Medulla oblongata (tissue), 1 donor: ENCODE measurements at regions not wholly inside any gene's neighbourhood (a gene's known extent, or its start where the extent isn't known, plus 50 kb on each side); places are given as distances from the start of the nearest gene placed in this dataset.
"Not testable (repeated sequence)": the region's sequence is repeated elsewhere in the genome, so short reads cannot be mapped to it uniquely, and the experiment has no call there.

ENCODE experiments used
- DNase-seq: peaks from one replicate; pipeline ENCODE4 v3.0.0-alpha.2; 2015; ENCODE audit errors: extremely low spot score

DNA sequence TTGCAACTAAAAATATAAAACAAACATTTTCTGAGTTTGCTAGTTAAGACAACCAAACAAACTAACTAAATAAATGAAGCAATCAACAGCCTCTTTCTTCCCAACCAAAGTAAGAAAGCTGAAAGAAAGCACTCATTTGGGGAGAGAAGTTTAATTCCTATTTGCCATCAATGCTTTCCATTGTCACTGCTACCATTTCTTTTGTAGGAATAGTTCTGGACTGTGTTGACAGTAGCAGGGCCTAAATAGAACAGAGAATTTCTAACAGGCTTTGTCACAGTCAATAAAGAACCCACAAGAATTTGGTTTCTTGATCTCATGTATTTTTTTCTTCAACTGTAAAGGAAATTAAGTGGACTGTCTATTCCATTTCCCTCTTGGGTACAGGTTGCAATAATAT, 1886.4 kb upstream of the TENM3 start:
- DNase-seq, result no peak

DNA sequence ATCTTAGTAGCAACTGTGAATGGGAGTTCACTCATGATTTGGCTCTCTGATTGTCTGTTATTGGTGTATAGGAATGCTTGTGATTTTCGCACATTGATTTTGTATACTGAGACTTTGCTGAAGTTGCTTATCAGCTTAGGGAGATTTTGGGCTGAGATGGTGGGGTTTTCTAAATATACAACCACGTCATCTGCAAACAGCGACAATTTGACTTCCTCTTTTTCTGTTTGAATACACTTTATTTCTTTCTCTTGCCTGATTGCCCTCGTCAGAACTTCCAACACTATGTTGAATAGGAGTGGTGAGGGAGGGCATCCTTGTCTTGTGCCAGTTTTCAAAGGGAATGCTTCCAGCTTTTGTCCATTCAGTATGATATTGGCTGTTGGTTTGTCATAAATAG, 1883.1 kb upstream of the TENM3 start:
- not testable (repeated sequence) for DNase-seq

DNA sequence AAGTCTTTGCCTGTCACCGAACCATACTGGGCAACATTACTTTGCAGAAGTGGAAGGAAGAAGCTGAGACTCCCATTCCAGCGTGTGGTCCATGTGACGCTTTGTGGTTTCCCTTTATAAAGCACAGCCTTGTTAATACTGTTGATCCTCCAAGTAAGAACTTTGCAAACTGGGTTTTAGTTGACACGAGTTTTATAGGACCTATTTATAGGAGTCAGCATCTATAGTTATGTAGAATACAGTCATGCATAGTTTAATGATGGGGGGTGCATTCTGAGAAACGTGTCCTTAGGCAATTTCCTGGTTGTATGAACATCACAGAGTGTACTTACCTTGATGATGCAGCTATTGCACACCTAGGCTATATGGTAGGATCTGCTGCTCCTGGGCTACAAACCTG, 1879.4 kb upstream of the TENM3 start:
- DNase-seq, result no peak

DNA sequence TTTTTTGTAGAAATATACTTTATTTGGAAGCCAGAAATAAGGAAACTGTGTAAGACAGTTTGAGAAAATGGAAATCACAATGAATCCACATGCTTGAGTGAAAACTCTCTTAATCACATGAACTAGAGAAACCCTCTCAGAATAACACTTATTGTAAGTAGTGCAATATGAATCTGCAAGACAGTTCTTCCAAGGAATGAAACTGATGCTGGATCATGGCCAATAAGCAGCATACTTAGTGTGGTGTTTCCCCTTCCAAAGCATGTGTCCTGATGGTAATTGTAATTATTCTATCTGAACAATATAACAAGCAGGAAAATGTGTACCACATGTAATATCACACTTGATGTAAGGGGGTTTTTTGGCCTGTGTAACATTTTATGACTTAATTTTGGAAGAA, 1870.5 kb upstream of the TENM3 start:
- no peak for DNase-seq

DNA sequence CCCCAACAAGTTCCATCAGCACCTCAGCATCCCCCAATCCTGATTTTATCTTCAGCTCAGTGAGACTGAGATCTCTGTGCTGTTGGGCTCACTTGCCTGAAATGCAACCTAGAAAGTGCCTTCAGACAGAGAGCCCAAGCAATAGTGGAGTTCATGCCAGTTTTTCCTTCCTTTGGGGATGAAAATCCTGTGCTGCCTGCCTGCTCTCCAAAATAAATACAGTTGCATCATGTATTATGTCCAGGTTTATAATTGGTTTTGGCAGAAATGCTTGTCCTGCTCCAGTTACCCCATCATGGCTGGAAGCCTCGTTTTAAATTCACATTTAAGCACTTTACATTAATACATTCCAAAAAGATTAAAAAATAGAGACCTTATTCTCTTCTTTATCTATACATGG, 1865.5 kb upstream of the TENM3 start:
- DNase-seq, result no peak

DNA sequence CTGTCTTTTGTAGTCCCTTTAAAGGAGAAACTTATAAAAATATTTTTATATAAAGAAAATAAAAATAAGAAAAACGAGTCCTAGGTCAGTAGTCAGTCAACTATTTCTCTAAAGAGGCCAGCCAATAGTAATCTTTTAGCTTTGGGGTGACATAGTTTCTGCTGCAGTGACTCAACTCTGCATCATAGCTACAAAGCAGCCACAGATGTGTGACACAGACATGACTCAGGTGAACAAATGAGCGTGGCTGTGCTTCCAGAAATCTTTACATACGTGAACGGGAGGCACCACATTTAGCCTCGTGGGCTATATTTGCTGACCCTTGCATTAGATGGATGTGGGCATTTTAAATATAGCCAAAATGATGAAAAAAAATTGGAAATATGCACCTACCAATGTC, 1862.5 kb upstream of the TENM3 start:
- no peak for DNase-seq

DNA sequence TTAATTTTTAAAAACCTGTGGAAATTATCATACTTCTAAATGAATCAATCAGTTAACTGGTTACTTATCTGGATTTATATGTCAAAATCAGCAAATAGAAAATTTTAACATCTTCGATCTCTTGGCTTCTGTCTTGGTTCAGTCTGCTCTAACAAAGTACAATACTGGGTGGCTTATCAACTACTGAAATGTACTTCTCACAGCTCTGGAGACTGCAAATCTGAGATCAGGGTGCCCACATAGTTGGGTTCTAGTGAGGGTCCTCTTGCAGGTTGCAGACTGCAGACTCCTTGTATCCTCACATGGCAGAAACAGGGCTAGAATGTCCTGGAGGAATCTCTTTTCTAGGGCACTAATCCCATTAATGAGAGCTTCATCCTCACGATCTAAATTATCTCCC, 1851.6 kb upstream of the TENM3 start:
- no peak for DNase-seq

DNA sequence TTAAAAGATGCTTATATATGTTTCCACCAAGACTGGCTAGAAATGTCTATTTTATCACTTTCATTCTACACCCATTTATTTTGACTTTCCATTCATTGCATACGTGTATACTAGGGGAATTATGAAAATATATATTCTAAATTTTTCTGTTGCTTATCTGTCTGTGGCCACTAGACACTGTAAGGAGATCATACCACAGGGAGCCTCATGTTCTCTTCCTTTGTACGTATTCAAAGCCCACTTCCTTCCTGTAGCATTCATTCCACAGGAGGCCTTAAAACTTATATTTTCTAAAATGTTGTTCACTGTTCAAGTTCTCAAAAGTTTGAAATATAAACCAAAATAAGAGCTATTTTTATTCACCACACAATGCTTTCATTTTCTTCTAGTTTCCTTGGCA, 1848.9 kb upstream of the TENM3 start:
- DNase-seq, result no peak

DNA sequence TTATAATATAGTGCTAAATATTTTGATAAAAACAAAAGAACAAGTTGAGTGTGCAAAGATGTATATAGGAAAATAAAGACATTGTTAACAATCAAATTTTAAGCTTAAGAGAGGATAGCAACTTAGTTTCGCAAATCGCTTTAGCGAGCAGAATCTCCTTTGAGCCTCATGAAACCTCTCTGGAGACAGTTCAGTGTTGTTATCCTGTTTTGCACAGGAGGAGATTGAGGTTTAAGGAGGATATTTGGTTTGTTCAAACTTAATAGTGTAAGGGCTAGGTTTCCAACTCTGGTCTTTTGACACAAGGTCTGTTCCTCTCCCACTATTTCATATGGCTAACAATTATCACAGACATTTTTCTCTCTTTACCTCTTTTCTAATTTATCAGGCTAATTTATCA, 1848.5 kb upstream of the TENM3 start:
- DNase-seq, result no peak

DNA sequence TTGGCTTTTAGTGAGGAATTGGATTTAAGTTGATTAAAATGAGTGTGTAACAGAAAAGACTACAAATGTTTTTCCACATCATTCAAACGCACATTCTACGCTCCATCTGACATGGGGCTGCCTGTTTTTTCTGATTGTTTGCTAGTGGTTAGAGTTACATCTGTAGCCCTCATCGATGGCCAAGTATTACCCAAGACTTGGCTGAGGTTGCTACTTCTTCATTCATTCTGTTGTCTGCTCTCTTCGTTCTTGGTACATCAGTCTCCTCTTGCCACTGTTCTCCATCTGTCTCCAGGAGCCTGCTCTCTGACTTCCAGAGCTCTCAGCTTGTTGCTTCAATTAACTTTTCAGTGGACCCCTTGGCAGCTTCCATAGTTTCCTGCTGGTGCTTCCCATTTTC, 1844.6 kb upstream of the TENM3 start:
- no peak for DNase-seq

DNA sequence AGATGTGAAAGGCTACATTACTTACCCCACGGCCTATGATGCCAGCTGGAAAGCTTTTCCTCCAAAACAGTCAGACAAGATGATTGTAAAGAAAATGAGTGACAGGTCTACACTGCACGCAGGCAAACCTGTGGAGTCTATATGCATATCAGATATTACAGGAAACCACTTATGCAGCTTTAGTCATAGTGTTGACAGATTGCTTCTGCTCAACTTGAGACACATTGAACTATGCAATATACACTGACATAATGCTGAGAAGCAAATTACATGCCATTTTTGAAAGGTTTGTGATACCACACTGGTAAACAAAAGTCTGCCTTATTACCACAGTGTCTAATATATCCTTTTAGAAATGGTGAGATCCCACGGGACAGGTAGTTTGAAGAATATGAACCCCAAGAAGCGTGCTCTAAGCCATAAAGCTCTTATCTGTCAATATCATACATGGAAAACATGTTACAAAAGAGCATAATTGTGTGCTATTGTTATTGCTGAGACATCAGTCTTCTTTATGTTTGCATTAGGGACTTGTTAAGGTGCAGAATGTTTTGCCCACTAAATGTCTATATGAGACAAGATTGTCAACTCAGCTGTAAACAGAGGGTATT, 1835.8 kb upstream of the TENM3 start:
- DNase-seq, result no peak

DNA sequence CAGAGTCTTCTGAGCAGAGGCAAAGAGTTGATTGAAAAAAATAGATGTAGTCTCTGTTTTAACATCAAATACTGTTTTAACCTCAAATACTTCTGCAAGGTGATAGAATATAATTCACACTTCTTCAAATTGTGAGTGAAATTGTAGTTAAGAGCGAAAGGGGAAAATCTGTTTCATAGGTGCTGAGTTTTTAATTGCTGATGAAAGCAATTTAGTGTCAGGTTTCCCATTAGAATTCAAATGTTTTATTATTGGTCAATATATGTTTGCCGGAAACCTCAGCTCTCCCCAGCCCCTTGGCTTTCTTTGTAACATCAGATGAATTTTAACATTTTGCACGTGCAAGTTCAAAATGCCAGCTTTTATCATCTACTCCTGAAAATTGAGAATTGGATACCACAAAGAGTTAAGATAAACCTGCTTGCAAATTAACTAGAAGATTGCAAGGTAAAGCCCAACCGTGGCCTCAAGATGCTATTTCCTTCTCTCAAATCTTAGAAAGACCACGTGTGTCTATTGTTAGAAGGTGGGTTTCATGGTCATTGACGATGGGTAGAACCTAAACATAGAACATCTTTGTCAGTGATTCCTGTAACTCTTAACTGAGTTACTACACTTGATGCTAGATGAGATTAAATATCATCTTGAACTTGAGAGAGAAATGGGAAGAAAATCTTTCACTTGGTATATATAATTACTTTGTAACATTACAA, 1824.2 kb upstream of the TENM3 start:
- DNase-seq, result no peak

DNA sequence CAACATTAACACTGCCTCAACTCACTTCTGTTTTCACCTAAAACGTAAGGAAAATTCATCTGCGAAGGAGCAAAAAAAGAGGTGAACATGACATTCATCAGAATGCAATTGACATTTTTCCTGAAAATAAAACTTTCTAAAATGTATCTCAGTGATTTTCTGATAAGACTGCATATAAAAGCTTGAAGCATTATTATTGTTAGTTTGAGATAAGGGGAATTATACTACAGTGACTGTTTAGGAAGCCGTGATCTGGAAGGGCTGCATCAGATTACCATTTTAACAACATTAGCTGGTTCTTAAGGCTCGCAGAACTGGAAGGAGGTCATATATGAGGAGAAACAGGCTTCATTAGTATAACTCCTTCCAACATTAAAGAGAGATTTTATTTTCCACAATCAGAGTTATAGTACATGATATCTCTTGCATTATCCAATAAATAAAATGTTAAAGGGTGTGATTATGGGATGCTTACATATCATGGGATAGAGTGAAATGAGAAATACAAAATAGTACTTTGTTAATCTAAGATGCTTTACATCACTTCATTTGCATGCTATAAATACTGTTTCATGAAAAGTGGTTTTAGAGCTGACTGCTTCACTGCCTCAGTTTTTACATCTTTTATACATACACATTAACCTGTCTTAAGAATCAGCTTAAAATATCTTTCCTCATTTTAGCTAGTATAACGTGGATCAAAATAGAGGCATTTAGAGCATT, 1820.1 kb upstream of the TENM3 start:
- no peak for DNase-seq

DNA sequence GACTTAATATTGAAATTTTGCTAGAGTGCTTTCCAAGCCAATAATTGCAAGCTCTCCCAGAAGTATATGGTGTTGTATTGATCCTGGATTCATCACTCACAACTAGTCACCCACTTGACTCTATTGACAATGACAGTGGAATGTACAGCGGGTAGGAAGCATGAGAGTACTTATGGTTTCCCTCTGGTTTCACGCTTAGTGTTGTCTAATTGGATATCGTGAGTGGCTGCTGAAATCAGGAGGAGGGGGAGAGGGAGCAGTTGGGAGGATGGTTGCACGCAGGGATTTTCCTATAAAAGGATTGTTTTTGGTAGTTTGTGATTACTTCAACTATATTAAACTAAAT, 1819.5 kb upstream of the TENM3 start:
- DNase-seq, result no peak

DNA sequence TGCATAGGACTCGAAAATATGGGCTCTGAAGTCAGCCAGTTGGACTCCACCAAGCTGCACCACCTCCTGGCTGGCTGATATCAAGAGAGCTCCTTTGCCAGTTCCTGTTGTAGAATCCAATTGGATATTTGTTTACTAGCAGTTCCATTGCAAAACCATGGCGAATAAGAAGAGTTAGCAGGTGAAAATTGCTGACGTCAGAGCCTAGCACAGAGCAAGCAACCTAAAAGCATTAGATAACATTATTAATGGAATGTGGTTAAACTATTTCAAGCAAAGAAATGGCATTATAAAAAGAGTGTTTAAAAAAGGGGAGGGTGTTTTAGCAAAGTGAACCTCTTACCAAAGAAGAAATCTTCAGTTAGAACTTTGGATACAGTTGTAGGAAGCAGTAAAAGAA, 1816.3 kb upstream of the TENM3 start:
- no peak for DNase-seq

DNA sequence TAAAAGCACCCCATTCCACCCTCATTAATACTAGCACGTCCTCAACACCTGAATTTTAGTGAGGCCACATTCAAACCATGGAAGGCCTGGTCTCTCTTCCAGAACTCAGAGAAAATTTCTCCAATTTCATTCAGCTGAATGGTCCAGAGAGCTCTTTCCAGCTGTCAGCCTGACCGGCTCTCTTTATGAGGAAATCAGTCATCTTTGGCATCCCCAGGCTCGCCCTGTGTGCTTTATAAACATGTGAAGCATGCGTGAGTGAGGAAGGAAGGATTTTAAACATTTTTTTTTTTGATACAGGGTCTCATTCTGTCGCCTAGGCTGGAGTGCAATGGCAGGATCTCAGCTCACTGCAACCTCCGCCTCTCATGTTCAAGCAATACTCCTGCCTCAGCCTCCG, 1812.9 kb upstream of the TENM3 start:
- no peak for DNase-seq

DNA sequence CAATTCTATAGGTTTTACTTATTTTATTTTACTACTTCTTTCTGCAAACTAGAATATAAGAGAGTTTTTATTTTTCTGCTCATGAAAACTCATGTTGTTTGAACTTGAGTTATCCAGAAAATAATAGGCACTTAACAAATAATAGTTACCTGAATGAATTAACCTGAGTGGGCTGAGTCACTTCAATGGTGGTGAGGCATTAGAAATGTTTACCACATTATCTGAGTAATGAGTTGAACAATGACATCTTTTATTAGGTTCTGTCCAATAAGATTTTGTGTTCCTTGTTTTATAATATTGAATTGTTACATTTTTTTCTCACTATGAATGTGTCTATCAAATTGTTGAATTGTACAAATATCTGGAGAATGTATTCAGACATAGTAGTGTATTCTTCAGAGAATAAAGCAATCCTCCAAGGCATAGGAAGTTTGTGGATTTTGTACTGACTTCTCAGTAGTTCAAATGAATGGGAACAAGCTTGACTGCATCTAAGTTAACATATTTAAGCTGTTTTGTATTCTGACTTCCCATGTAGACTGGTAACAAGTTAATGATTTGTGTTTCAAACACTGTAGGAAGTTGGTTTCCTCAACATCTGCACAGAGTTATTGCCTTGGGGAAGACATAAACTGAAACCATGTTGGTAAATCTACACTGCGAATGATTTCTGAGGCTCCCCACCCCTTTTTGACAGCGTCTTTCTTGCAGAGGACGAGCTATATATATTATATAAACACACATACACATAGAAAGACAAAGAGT, 1808.9 kb upstream of the TENM3 start:
- no peak for DNase-seq

DNA sequence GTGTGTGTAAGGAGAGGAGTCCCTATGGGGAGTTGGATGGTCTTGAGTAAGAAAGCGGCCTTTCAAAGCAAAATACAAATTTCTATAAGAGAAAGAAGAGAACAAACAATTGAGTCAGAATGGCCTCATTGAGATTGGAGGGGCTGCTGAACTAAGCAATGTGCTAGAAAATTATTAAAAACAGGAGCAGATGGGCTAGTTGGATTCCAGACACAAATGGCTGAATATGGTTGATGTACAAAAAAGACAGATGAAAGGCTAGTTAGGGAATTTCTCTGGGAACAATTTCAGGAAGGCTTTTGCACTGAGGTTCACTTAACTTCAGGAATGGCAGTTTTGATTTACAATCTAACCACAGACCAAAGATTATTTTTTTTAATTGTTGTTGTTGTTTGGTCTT, 1806.8 kb upstream of the TENM3 start:
- DNase-seq, result no peak

DNA sequence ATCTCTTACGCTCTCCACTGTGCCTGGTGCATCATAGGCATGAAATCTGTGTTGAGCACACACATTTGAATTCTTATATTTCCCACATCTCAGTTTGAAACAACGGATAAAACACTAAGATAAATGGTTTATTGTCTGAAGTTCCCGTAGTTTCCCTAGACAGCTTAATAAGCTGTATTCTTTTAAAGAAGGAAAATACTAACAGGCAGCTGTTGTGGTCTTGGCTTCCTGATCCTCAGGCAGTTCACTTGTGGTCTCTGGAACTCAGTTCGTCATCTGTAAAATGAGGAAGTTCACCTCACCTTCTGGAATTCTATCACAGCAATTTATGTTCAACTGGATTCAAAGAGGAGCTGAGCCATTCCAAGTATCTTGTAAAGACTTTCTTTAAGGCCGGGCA, 1805.6 kb upstream of the TENM3 start:
- DNase-seq, result no peak

DNA sequence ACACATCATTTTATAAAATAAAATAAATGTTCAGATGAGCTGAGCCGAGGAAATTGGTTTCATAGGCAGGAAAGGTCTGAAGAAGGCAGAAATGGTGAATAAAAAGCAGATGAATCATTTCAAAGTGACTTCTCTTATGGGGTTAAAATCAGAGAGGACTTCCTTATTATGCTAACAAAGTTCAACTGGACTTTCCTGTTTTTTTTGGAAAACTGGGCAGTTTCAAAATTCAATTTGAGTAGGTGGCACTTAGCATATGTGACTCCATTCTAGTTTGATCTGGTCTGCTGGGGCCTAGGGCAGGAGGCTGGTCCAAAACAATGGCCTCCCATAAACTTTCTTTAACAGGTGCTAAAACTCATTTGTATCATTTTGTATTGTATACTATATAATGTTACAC, 1794.9 kb upstream of the TENM3 start:
- no peak for DNase-seq

DNA sequence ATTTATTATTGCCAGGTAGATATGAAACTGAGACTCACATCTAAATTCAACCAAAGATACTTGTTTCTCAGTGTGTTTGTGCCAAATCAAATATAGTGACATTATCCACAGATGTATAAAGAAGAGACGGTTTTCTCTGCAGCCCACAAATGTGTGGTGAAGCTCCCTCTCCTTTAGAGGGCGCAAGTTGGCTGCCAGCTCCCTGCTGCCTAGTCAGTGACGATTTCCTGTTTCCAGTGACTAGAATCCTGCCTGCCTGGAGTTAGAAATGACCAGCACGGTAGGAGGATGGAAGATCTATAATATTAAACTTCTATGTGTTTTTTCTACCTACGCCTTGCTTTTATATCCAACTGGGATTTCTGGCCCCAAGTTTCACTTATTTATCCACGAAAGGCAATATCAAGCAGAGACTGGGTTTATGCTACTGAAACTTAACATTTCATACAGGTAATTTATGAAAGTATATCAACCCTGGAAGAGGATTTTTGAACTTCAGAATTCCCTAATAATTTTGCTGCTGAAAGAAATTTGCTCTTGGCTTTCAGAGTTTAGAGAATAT, 1793.7 kb upstream of the TENM3 start:
- DNase-seq, result peak; percentile 46

DNA sequence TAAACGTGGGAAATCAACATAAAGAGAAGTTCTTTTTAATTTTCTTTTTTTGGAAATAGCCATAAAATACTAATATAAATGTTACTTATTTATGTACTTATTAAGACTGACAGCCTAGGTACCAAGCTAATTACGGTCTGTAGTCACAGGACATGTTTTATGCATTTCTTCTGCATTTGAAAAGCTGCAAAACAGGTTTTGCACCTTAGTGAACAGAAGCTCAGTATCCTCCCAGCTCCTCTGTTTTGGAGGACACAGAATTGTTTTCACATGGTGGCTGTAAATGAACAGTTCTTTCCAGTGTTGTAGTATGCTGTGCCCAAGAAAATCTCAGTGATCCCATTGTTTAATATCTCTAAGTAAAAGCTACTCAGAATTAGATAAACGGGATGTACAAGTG, 1788.0 kb upstream of the TENM3 start:
- peak; percentile 13 for DNase-seq
